Spleen (tissue), 11 donors: ENCODE measurements at regions not wholly inside any gene's neighbourhood (a gene's known extent, or its start where the extent isn't known, plus 50 kb on each side); places are given as distances from the start of the nearest gene placed in this dataset.

Source experiments
- DNase-seq: peaks from one replicate; pipeline ENCODE4 v3.0.0-alpha.2; 2020
- H3K27ac ChIP-seq, 8 donors: fragments of 200-600 bp; sonication (generic) in 7 of 8; 1 replicate in 4 of 8; 2 replicates in 4 of 8; pipeline versions ENCODE4 v1.5.0 to v1.8.0; 2016 to 2021; ENCODE audit warnings: inconsistent platforms in 4 of 8, mild to moderate bottlenecking in 4 of 8, moderate library complexity in 1 of 8
- H3K27me3 ChIP-seq, 7 donors: fragments of 200-600 bp; sonication (generic) in 6 of 7; replicated peaks in 1 of 7; 1 replicate in 4 of 7; 2 replicates in 3 of 7; pipeline versions ENCODE4 v1.5.0 to v1.8.0; 2016 to 2021; ENCODE audit warnings: inconsistent platforms in 3 of 7, mild to moderate bottlenecking in 1 of 7
- H3K36me3 ChIP-seq, 6 donors: fragments of 200-600 bp; sonication (generic) in 5 of 6; 1 replicate in 4 of 6; 2 replicates in 2 of 6; pipeline versions ENCODE4 v1.5.0 to v1.8.0; 2016 to 2021; ENCODE audit warnings: inconsistent platforms in 2 of 6
- H3K4me1 ChIP-seq, 6 donors: fragments of 200-600 bp; sonication (generic) in 5 of 6; 1 replicate in 3 of 6; 2 replicates in 3 of 6; pipeline versions ENCODE4 v1.5.0 to v1.8.0; 2016 to 2021; ENCODE audit warnings: inconsistent platforms in 3 of 6
- H3K4me3 ChIP-seq, 8 donors: fragments of 200-600 bp; sonication (generic) in 7 of 8; 1 replicate in 4 of 8; 2 replicates in 4 of 8; pipeline versions ENCODE4 v1.5.0 to v1.8.0; 2016 to 2021; ENCODE audit warnings: inconsistent platforms in 4 of 8, mild to moderate bottlenecking in 4 of 8, moderate library complexity in 2 of 8
- H3K9me3 ChIP-seq, 8 donors: fragments of 200-600 bp; sonication (generic) in 7 of 8; 1 replicate in 4 of 8; 2 replicates in 4 of 8; pipeline versions ENCODE4 v1.5.0 to v1.8.0; 2016 to 2021; ENCODE audit warnings: inconsistent platforms in 4 of 8
- CTCF ChIP-seq, 11 experiments: fragments of 200-600 bp in 7 of 11; fragments of 450-650 bp in 4 of 11; sonication (generic) in 4 of 11; IDR thresholded peaks in 8 of 11; conservative IDR thresholded peaks in 3 of 11; 1 replicate in 7 of 11; 2 replicates in 4 of 11; pipeline versions ENCODE4 v1.4.0 to v1.8.0; 2016 to 2021; ENCODE audit warnings: antibody characterized with exemption in 11 of 11, inconsistent platforms in 4 of 11, mild to moderate bottlenecking in 1 of 11
- POLR2A ChIP-seq, 3 donors: fragments of 450-650 bp; IDR thresholded peaks; one replicate each; pipeline ENCODE4 v1.5.1; 2017; ENCODE audit warnings: antibody characterized with exemption in 3 of 3, mild to moderate bottlenecking in 1 of 3
- POLR2AphosphoS5 ChIP-seq, 3 donors: sonication (generic); formaldehyde crosslinking; IDR thresholded peaks; one replicate each; pipeline ENCODE4 v1.5.1; 2017; ENCODE audit warnings: antibody characterized with exemption in 3 of 3
- WGBS, 5 donors: extraction: QIAGEN DNeasy Blood & Tissue Kit in 3 of 5; methylation state at CpG; one replicate each; pipeline versions ENCODE4 v1.1.5 to v1.1.7; 2013 to 2018; 5-methylcytosine and 5-hydroxymethylcytosine counted together
- intact Hi-C: fragments of 100-400 bp; cut with DNase I; formaldehyde crosslinking; loops from one replicate; pipeline ENCODE4 v1.15.0; 2023; ENCODE audit warnings: low total_unique reads
- donor health status: healthy with polysubstance abuse.
- donor health status: DM: no; HTN: no; CAD: no; lungs with moderate emphysema.
- donor health status: DM: no; HTN: no; CAD: no.
- donor health status: Bipolar disorder and iron deficiency.
- donor health status: healthy.
- donor health status: DM: no; HTN: no; CAD: no.
- donor health status: DM: yes; HTN: yes; CAD: no.

DNA sequence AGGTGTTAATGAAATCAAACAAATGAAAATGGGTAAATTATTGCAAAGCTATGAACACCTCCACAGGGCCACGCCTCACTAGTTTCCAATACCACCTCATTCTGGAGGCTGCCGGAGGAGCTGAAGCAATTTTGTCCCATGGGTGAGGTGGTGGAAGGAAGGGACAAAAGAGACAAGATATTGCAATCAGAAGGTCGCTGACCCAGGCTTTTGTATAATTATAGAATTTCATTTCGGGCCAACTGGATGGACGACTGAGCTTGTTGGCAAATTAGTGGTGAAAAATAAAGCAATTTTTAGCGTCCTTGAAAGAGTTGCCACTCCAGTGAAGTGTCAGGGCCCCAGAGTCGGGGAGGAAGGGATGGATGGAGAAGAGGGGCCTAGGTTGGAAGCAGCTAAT is 147.9 kb downstream of the CYLD start:
- Histone ChIP-seq H3K27ac (no peak overlapping the region), H3K36me3 (no peaks in the 10 kb centered on the region), H3K9me3 (no peaks in the 10 kb centered on the region), H3K4me3 (no peak overlapping the region), H3K27me3 (peaks cover 0 to 26% (median 0%) of the 10 kb centered on the region in 7 donors), H3K4me1 (no peaks in the 10 kb centered on the region)
- intact Hi-C loops = no loop called here
- DNase-seq = no peak
- TF ChIP-seq CTCF (IDR thresholded peaks at IDR 0.05 in 8 of 11, conservative IDR thresholded peaks at IDR 0.05 in 3 of 11) = no peak
- no peak for TF ChIP-seq POLR2AphosphoS5 (IDR thresholded peaks at IDR 0.05)
- TF ChIP-seq POLR2A (IDR thresholded peaks at IDR 0.05) = no peak
- WGBS, 5 donors = 73 to 85% (median 78%) methylated on average over 7 of the region's 7 CpGs

DNA sequence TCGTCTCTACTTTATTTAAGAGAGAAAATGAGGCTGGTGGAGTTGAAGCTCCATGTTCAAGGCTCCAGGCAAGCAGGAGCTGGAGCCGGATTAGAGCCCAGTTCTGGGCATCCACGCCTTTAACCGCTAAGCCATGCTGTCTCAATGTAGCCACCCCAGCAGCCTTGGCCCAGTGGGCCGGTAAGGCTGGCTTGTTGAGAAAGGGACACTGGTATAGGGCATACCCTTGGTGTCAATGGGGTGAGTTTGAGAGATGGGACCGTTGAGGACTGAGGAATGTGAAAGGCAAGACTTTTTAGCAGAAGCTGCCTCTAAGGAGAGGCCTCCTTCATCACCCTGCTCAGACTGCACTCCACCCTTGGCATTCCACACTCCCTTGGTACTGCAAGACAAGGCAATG is 147.4 kb downstream of the CYLD start:
- peaks cover 0 to 26% (median 0%) of the 10 kb centered on the region in 7 donors for H3K27me3 ChIP-seq
- H3K9me3 ChIP-seq = no peaks in the 10 kb centered on the region
- intact Hi-C loops = no loop called here
- no peak overlapping the region for H3K27ac ChIP-seq
- no peak for DNase-seq
- H3K36me3 ChIP-seq = no peaks in the 10 kb centered on the region
- WGBS, 5 donors = 73 to 92% (median 88%) methylated on average over 6 of the region's 6 CpGs
- no peak overlapping the region for H3K4me3 ChIP-seq
- no peaks in the 10 kb centered on the region for H3K4me1 ChIP-seq
- TF ChIP-seq POLR2A (IDR thresholded peaks at IDR 0.05) = no peak
- TF ChIP-seq CTCF (IDR thresholded peaks at IDR 0.05 in 8 of 11, conservative IDR thresholded peaks at IDR 0.05 in 3 of 11) = no peak
- TF ChIP-seq POLR2AphosphoS5 (IDR thresholded peaks at IDR 0.05) = no peak

DNA sequence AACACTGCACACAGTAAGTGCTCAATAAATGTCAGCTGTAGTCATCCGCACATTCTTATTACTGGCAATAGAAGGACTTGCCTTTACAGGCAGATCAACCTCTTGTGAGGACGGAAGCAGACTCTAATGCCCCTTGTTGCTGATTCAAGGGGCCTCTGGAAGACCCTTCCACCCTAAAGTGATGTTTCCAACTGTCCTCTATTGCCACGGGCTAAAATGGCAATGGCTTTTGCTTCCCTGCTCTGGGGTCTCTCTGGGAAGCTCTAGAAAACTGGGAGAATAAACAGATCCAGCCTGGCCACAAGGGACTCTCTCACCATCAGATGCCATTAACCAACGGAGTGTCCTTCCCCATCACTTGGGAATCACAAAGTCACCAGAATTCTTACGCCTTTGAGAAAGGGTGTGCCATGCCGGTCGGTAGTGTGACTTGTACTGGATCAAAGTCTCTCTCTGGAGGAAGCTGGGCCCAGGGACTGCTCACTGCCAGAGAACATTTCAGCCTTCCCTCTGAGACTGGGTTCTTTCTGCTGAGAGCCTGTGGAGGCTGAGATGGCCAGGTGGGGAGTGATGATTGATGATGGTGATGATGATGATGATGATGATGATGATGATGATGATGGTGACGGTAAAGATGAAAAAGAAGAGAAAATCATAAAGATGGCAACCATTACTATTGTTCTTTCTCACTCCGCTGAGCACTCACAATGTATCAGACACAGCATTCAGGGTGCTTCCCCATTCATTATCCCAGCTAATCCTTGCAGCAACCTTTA is 146.8 kb downstream of the CYLD start:
- no peaks in the 10 kb centered on the region for H3K9me3 ChIP-seq
- no peak for DNase-seq
- H3K27me3 ChIP-seq = peaks cover 0 to 26% (median 0%) of the 10 kb centered on the region in 7 donors
- no peak overlapping the region for H3K27ac ChIP-seq
- intact Hi-C loops = no loop called here
- no peaks in the 10 kb centered on the region for H3K36me3 ChIP-seq
- H3K4me3 ChIP-seq = no peak overlapping the region
- no peak for TF ChIP-seq CTCF (IDR thresholded peaks at IDR 0.05 in 8 of 11, conservative IDR thresholded peaks at IDR 0.05 in 3 of 11)
- TF ChIP-seq POLR2A (IDR thresholded peaks at IDR 0.05) = no peak
- no peak for TF ChIP-seq POLR2AphosphoS5 (IDR thresholded peaks at IDR 0.05)
- WGBS, 5 donors = 77 to 94% (median 92%) methylated on average over 9 of the region's 9 CpGs
- H3K4me1 ChIP-seq = no peaks in the 10 kb centered on the region

DNA sequence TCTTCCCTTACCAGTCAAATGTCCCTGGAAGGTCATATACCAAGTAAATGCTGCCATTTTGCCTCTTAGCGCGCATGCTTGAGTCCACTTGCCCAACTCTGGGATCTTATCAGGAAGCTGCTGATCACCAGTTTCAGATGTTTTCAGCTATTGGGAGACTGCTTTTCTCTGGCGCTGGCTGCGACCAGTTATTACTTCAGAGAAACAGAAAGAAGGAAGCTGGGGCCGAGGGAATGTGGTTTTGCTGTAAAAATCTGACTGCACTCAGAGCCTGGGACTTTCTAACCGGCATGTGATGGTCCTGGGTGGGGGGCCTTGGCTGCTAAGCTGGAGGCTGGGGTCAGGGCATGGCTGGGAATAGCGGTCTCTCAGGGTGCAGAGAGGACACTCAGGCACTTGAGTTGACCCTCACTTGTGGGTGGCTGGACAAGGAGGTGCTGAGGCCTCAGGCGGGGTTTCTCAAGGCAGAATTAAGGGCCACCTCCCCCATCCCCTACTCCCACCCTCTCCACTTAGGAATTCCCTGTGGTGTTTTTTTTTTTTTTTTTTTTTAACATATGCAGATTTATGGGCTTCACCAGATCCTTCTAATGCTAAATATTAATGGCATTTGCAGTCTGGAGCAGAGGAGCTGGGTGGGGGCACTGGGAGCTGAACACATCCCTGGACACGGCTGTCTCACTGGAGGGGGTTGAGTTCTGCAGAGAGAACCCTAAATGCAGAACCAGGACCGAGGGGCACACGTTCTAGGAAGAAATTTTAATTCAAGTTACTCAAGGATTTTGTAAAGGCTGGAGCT is 145.8 kb downstream of the CYLD start:
- Histone ChIP-seq H3K4me1 (no peaks in the 10 kb centered on the region), H3K4me3 (no peak overlapping the region), H3K27ac (no peak overlapping the region), H3K27me3 (peaks cover 0 to 22% (median 0%) of the 10 kb centered on the region in 7 donors), H3K9me3 (no peaks in the 10 kb centered on the region), H3K36me3 (no peaks in the 10 kb centered on the region)
- 53 to 64% (median 57%) methylated on average over 11 of the region's 11 CpGs for WGBS, 5 donors
- TF ChIP-seq POLR2A (IDR thresholded peaks at IDR 0.05) (no peak), POLR2AphosphoS5 (IDR thresholded peaks at IDR 0.05) (no peak), CTCF (IDR thresholded peaks at IDR 0.05 in 8 of 11, conservative IDR thresholded peaks at IDR 0.05 in 3 of 11) (no peak)
- intact Hi-C loops = no loop called here
- no peak for DNase-seq
